Right atrium auricular region (tissue), 2 donors: ENCODE measurements at regions not wholly inside any gene's neighbourhood (a gene's known extent, or its start where the extent isn't known, plus 50 kb on each side); places are given as distances from the start of the nearest gene placed in this dataset.

Experiments used
- DNase-seq: peaks from one replicate; pipeline ENCODE4 v3.0.0-alpha.2; 2019; ENCODE audit warnings: low spot score
- H3K27ac ChIP-seq, 2 donors: fragments of 200-600 bp; sonication (generic); 1 replicate in 1 of 2; 2 replicates in 1 of 2; pipeline ENCODE4 v1.5.1; 2016 to 2019
- H3K27me3 ChIP-seq, 2 donors: fragments of 200-600 bp; sonication (generic); one replicate each; pipeline versions ENCODE4 v1.5.1 to v1.6.0; 2017 to 2019
- H3K36me3 ChIP-seq: fragments of 200-600 bp; sonication (generic); one replicate; pipeline ENCODE4 v1.5.1; 2016
- H3K4me1 ChIP-seq, 2 donors: fragments of 200-600 bp; sonication (generic); one replicate each; pipeline versions ENCODE4 v1.5.1 to v1.6.0; 2017 to 2019
- H3K4me3 ChIP-seq, 2 donors: fragments of 200-600 bp; sonication (generic); 1 replicate in 1 of 2; 2 replicates in 1 of 2; pipeline ENCODE4 v1.5.1; 2017 to 2019; ENCODE audit warnings: mild to moderate bottlenecking in 1 of 2, moderate library complexity in 1 of 2
- H3K9me3 ChIP-seq, 2 donors: fragments of 200-600 bp; sonication (generic); one replicate each; pipeline ENCODE4 v1.5.1; 2019
- CTCF ChIP-seq, 2 donors: fragments of 200-600 bp; sonication (generic); IDR thresholded peaks; one replicate each; pipeline ENCODE4 v1.5.1; 2019; ENCODE audit warnings: antibody characterized with exemption in 2 of 2

GRCh38 chr1:234968451-234968850 lies 160.2 kb downstream of the TOMM20 start:
- no peaks in the 10 kb centered on the region for H3K27me3 ChIP-seq
- TF ChIP-seq CTCF (IDR thresholded peaks at IDR 0.05) = no peak
- H3K27ac ChIP-seq = peak overlapping the region in 1 of 2 donors; percentile 74
- no peaks in the 10 kb centered on the region for H3K36me3 ChIP-seq
- H3K4me1 ChIP-seq = peaks cover 0 to 51% of the 10 kb centered on the region in 2 donors
- no peak for DNase-seq
- H3K9me3 ChIP-seq = no peaks in the 10 kb centered on the region
- H3K4me3 ChIP-seq = no peak overlapping the region

- Histone ChIP-seq H3K27me3 (no peaks in the 10 kb centered on the region), H3K4me1 (peaks cover 0 to 58% of the 10 kb centered on the region in 2 donors), H3K27ac (no peak overlapping the region), H3K36me3 (no peaks in the 10 kb centered on the region), H3K9me3 (no peaks in the 10 kb centered on the region), H3K4me3 (no peak overlapping the region)
- no peak for TF ChIP-seq CTCF (IDR thresholded peaks at IDR 0.05)
- no peak for DNase-seq
Measured at GRCh38 chr1:234967121-234967520, 161.5 kb downstream of the TOMM20 start.

GRCh38 chr1:234965111-234965510 lies 163.5 kb downstream of the TOMM20 start:
- DNase-seq = no peak
- TF ChIP-seq CTCF (IDR thresholded peaks at IDR 0.05) = no peak
- H3K9me3 ChIP-seq = no peaks in the 10 kb centered on the region
- peak overlapping the region; percentile 51 to 84 for H3K27ac ChIP-seq
- H3K4me1 ChIP-seq = peaks cover 0 to 60% of the 10 kb centered on the region in 2 donors
- H3K36me3 ChIP-seq = no peaks in the 10 kb centered on the region
- H3K27me3 ChIP-seq = no peaks in the 10 kb centered on the region
- H3K4me3 ChIP-seq = no peak overlapping the region

- H3K27me3 ChIP-seq = no peaks in the 10 kb centered on the region
- peak overlapping the region; percentile 51 to 84 for H3K27ac ChIP-seq
- H3K36me3 ChIP-seq = no peaks in the 10 kb centered on the region
- TF ChIP-seq CTCF (IDR thresholded peaks at IDR 0.05) = no peak
- DNase-seq = no peak
- H3K4me1 ChIP-seq = peaks cover 0 to 50% of the 10 kb centered on the region in 2 donors
- H3K9me3 ChIP-seq = no peaks in the 10 kb centered on the region
- H3K4me3 ChIP-seq = no peak overlapping the region
Measured at GRCh38 chr1:234963904-234964702, 164.5 kb downstream of the TOMM20 start.

GRCh38 chr1:234963180-234963903 lies 165.3 kb downstream of the TOMM20 start:
- H3K4me1 ChIP-seq = peaks cover 0 to 44% of the 10 kb centered on the region in 2 donors
- DNase-seq = peak; percentile 93

More at GRCh38 chr1:234963180-234963903, 165.3 kb downstream of the TOMM20 start:
- H3K27me3 ChIP-seq = no peaks in the 10 kb centered on the region
- peak overlapping the region; percentile 51 to 84 for H3K27ac ChIP-seq
- TF ChIP-seq CTCF (IDR thresholded peaks at IDR 0.05) = no peak
- no peaks in the 10 kb centered on the region for H3K36me3 ChIP-seq
- H3K9me3 ChIP-seq = no peaks in the 10 kb centered on the region
- H3K4me3 ChIP-seq = no peak overlapping the region
